OCI-LY3 (cell line): ENCODE measurements at regions not wholly inside any gene's neighbourhood (a gene's known extent, or its start where the extent isn't known, plus 50 kb on each side); places are given as distances from the start of the nearest gene placed in this dataset.
"Not testable (repeated sequence)": the region's sequence is repeated elsewhere in the genome, so short reads cannot be mapped to it uniquely, and the experiment has no call there.

Experiments
- H2AFZ ChIP-seq: fragments of 200-600, 300-600 bp; shearing (Covaris generic); 2 replicates; pipeline ENCODE4 v1.6.0; 2014; ENCODE audit warnings: antibody characterized with exemption, low read depth, low read length
- H3K27ac ChIP-seq: fragments of 200-600, 300-600 bp; sonication (generic); 2 replicates; pipeline ENCODE4 v1.5.1; 2014; ENCODE audit warnings: mild to moderate bottlenecking, low read length, moderate library complexity, mixed read lengths
- H3K27me3 ChIP-seq: fragments of 200-600, 300-600 bp; sonication (generic); 2 replicates; pipeline ENCODE4 v1.6.1; 2014; ENCODE audit warnings: low read depth, low read length, mixed read lengths
- H3K36me3 ChIP-seq: fragments of 200-600, 300-600 bp; sonication (generic); replicated peaks from 2 replicates; pipeline ENCODE3; 2014; ENCODE audit warnings: low read depth, low read length, mixed read lengths
- H3K4me1 ChIP-seq: fragments of 300-600, 200-600 bp; sonication (generic); 2 replicates; pipeline ENCODE4 v1.6.1; 2014; ENCODE audit warnings: low read length, mixed read lengths
- H3K4me2 ChIP-seq: fragments of 200-600, 300-600 bp; sonication (generic); 2 replicates; pipeline ENCODE4 v1.6.1; 2014; ENCODE audit warnings: low read length, mixed read lengths
- H3K4me3 ChIP-seq: fragments of 300-600, 200-600 bp; sonication (generic); 2 replicates; pipeline ENCODE4 v1.5.1; 2014; ENCODE audit warnings: antibody characterized with exemption, mild to moderate bottlenecking, low read length, moderate library complexity
- H3K79me2 ChIP-seq: fragments of 300-600, 200-600 bp; shearing (Covaris generic); 2 replicates; pipeline ENCODE4 v1.6.1; 2014; ENCODE audit warnings: mild to moderate bottlenecking, low read length, mixed read lengths
- H3K9ac ChIP-seq: fragments of 300-600, 200-600 bp; shearing (Covaris generic); 2 replicates; pipeline ENCODE4 v1.6.0; 2014; ENCODE audit warnings: mild to moderate bottlenecking, low read length, moderate library complexity
- H3K9me3 ChIP-seq: fragments of 200-600, 300-600 bp; shearing (Covaris generic); 2 replicates; pipeline ENCODE4 v1.6.1; 2014; ENCODE audit warnings: low read length, mixed read lengths; ENCODE audit not compliant: insufficient read depth
- H4K20me1 ChIP-seq: fragments of 200-600, 300-600 bp; sonication (generic); 2 replicates; pipeline ENCODE4 v1.6.1; 2016; ENCODE audit warnings: low read length, mixed read lengths; ENCODE audit not compliant: insufficient read depth
- EZH2phosphoT487 ChIP-seq: fragments of 200-600 bp; shearing (Covaris generic); IDR thresholded peaks from 2 replicates; pipeline ENCODE4 v1.6.1; 2018; ENCODE audit warnings: antibody characterized with exemption, mixed run types, low read depth
- TF ChIP-seq, protein P1 (sequence below): fragments of 200-600, 300-600 bp; sonication (generic); IDR thresholded peaks from 2 replicates; pipeline ENCODE4 v1.5.1; 2014; ENCODE audit warnings: antibody characterized with exemption, low read length, low read depth

DNA sequence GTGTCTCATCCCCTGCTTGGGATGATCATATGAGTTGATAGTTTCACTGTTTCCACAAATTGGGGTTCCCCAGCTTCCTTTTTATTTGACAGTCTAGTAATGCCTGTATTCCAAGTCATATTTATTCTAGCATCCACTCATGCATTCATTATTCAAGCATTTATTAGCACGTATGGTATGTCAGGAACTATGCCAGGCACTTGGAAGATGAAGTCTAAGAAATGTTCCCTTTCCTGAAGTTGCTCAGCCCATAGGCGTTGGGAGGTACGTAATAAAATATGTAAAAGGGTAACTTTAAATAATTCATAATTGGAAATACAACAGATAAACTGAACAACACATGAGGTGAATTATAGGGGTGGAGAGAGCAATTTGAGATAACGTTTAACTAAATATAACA, 338.0 kb upstream of the MAF start:
- H3K27ac ChIP-seq, result no peak overlapping the region
- TF ChIP-seq EZH2phosphoT487, result no peak
- TF ChIP-seq, protein P1, sequence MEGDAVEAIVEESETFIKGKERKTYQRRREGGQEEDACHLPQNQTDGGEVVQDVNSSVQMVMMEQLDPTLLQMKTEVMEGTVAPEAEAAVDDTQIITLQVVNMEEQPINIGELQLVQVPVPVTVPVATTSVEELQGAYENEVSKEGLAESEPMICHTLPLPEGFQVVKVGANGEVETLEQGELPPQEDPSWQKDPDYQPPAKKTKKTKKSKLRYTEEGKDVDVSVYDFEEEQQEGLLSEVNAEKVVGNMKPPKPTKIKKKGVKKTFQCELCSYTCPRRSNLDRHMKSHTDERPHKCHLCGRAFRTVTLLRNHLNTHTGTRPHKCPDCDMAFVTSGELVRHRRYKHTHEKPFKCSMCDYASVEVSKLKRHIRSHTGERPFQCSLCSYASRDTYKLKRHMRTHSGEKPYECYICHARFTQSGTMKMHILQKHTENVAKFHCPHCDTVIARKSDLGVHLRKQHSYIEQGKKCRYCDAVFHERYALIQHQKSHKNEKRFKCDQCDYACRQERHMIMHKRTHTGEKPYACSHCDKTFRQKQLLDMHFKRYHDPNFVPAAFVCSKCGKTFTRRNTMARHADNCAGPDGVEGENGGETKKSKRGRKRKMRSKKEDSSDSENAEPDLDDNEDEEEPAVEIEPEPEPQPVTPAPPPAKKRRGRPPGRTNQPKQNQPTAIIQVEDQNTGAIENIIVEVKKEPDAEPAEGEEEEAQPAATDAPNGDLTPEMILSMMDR, result no peak
- no peaks in the 10 kb centered on the region for H3K9me3 ChIP-seq
- H3K4me1 ChIP-seq, result no peaks in the 10 kb centered on the region
- H3K9ac ChIP-seq, result no peak overlapping the region
- no peak overlapping the region for H2AFZ ChIP-seq
- H3K4me2 ChIP-seq, result no peak overlapping the region
- H3K4me3 ChIP-seq, result no peak overlapping the region
- no peaks in the 10 kb centered on the region for H3K79me2 ChIP-seq
- peaks cover 4% of the 10 kb centered on the region; the same call in 1 of the 2 replicates for H3K27me3 ChIP-seq
- H3K36me3 ChIP-seq, result no peaks in the 10 kb centered on the region
- H4K20me1 ChIP-seq, result no peaks in the 10 kb centered on the region

GRCh38 chr16:79937671-79938070, 337.1 kb upstream of the MAF start:
- H2AFZ ChIP-seq, H3K27ac ChIP-seq, H3K4me2 ChIP-seq, H4K20me1 ChIP-seq, H3K27me3 ChIP-seq, H3K4me1 ChIP-seq, H3K36me3 ChIP-seq, H3K9ac ChIP-seq, H3K79me2 ChIP-seq, H3K4me3 ChIP-seq, H3K9me3 ChIP-seq: not testable (repeated sequence)

DNA sequence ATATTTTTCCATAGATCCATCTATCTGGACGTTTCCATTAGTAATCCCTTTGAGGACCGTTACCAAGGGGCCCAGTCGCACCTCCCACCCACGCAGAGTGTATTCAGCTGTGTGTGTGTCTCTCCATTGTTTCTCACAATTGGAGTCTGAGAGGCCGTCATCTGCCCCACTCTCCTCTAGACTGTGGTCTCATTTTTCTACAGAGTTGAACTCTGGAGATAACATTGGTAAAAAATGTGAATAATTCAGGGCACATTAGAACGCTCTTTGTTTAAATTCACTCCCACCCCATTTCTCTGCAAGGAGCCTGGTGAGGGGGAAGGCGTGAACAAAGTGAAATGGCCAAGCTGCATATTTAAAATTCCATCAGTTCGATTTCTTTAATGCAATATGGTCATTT, 333.1 kb upstream of the MAF start:
- H3K36me3 ChIP-seq, result no peaks in the 10 kb centered on the region
- H3K4me1 ChIP-seq, result no peaks in the 10 kb centered on the region
- H3K27ac ChIP-seq, result no peak overlapping the region
- no peaks in the 10 kb centered on the region for H3K27me3 ChIP-seq
- no peaks in the 10 kb centered on the region for H3K79me2 ChIP-seq
- no peak overlapping the region for H3K4me2 ChIP-seq
- H3K9me3 ChIP-seq, result no peaks in the 10 kb centered on the region
- TF ChIP-seq, protein P1, result no peak
- TF ChIP-seq EZH2phosphoT487, result no peak
- no peak overlapping the region for H3K9ac ChIP-seq
- no peak overlapping the region for H2AFZ ChIP-seq
- no peak overlapping the region for H3K4me3 ChIP-seq
- H4K20me1 ChIP-seq, result no peaks in the 10 kb centered on the region

- H3K36me3 ChIP-seq, result no peaks in the 10 kb centered on the region
- no peak overlapping the region for H3K9ac ChIP-seq
- H3K9me3 ChIP-seq, result no peaks in the 10 kb centered on the region
- no peak overlapping the region for H3K4me2 ChIP-seq
- H3K4me1 ChIP-seq, result no peaks in the 10 kb centered on the region
- no peak overlapping the region for H3K27ac ChIP-seq
- TF ChIP-seq EZH2phosphoT487, result no peak
- TF ChIP-seq, protein P1, result no peak
- no peaks in the 10 kb centered on the region for H3K27me3 ChIP-seq
- H3K79me2 ChIP-seq, result no peaks in the 10 kb centered on the region
- H3K4me3 ChIP-seq, result no peak overlapping the region
- no peak overlapping the region for H2AFZ ChIP-seq
- no peaks in the 10 kb centered on the region for H4K20me1 ChIP-seq
Observed at GRCh38 chr16:79932572-79932971, 332.0 kb upstream of the MAF start.

GRCh38 chr16:79931721-79932120, 331.2 kb upstream of the MAF start:
- H3K27ac ChIP-seq, result no peak overlapping the region
- no peak overlapping the region for H3K4me2 ChIP-seq
- H3K79me2 ChIP-seq, result no peaks in the 10 kb centered on the region
- no peak overlapping the region for H3K9ac ChIP-seq
- no peaks in the 10 kb centered on the region for H3K36me3 ChIP-seq
- H3K4me3 ChIP-seq, result no peak overlapping the region
- H4K20me1 ChIP-seq, result no peaks in the 10 kb centered on the region
- H3K27me3 ChIP-seq, result 0 out of 2 replicates have a peak, but pooled peaks cover 7% of the 10 kb centered on the region
- no peaks in the 10 kb centered on the region for H3K9me3 ChIP-seq
- no peak overlapping the region for H2AFZ ChIP-seq
- TF ChIP-seq, protein P1, result no peak
- TF ChIP-seq EZH2phosphoT487, result no peak
- no peaks in the 10 kb centered on the region for H3K4me1 ChIP-seq
